ENCODE measurements at regions not wholly inside any gene's neighbourhood (a gene's known extent, or its start where the extent isn't known, plus 50 kb on each side); places are given as distances from the start of the nearest gene placed in this dataset.

- Histone ChIP-seq H2BK120ac (replicated peaks; ENCODE audit: low read depth, low read length) (no peak overlapping the region), H4K91ac (replicated peaks; ENCODE audit: insufficient read length, low read length) (no peak overlapping the region), H3K14ac (ENCODE audit: insufficient read length) (no peak overlapping the region), H4K8ac (ENCODE audit: extremely low read depth, insufficient read depth, low read length) (no peak overlapping the region), H2AFZ (ENCODE audit: low read length) (no peak overlapping the region), H4K20me1 (replicated peaks in 1 of 2; ENCODE audit: control insufficient read depth in 1 of 2, insufficient read depth in 2 of 2, low read length in 2 of 2) (no peaks in the 10 kb centered on the region), H3K18ac (ENCODE audit: extremely low read depth, low read length) (peak overlapping the region; percentile 25; the same call in 1 of the 2 replicates), H2BK20ac (ENCODE audit: low read length) (peak overlapping the region; percentile 87; the same call in 1 of the 2 replicates), H2AK5ac (ENCODE audit: low read depth, low read length) (0 out of 2 replicates have a peak overlapping the region, but pooled peaks have one; percentile 5), H3K4me1 (replicated peaks in 1 of 4; ENCODE audit: control insufficient read depth in 3 of 4, insufficient read depth in 4 of 4, low read length in 3 of 4) (peaks cover 7 to 22% (median 12%) of the 10 kb centered on the region in 4 experiments; a peak in 6 of 7 replicates), H3K79me1 (ENCODE audit: low read depth, low read length) (no peaks in the 10 kb centered on the region), H3K4me2 (ENCODE audit: insufficient read depth in 1 of 2, low read depth in 2 of 2, low read length in 2 of 2) (peak overlapping the region; percentile 38 to 45), H2BK12ac (ENCODE audit: low read depth, low read length) (peak overlapping the region; percentile 86), H3K23ac (ENCODE audit: insufficient read length) (no peak overlapping the region), H3K4ac (replicated peaks; ENCODE audit: insufficient read length, low read depth, low read length) (no peak overlapping the region), H3K9me3 (ENCODE audit: insufficient read depth in 2 of 2, low read depth in 1 of 2, low read length in 1 of 2) (no peaks in the 10 kb centered on the region; a peak in 1 of 4 replicates), H3K36me3 (ENCODE audit: control insufficient read depth in 2 of 4, insufficient read depth in 4 of 4, low read length in 3 of 4) (no peaks in the 10 kb centered on the region), H3K27me3 (replicated peaks in 1 of 4; ENCODE audit: control insufficient read depth in 3 of 4, extremely low read depth in 1 of 4, insufficient read depth in 3 of 4, low read length in 3 of 4) (no peaks in the 10 kb centered on the region; a peak in 2 of 7 replicates), H3K9ac (replicated peaks in 1 of 4; ENCODE audit: extremely low read depth in 1 of 4, low read depth in 3 of 4, low read length in 3 of 4) (0 out of 7 replicates have a peak overlapping the region, but pooled peaks of 1 of the 4 experiments have one; percentile 10), H2BK5ac (ENCODE audit: low read depth, low read length) (peak overlapping the region; percentile 63; the same call in 1 of the 2 replicates), H3K23me2 (ENCODE audit: low read depth, low read length) (peaks cover 3% of the 10 kb centered on the region; the same call in 1 of the 2 replicates), H3K56ac (replicated peaks; ENCODE audit: insufficient read length, low read depth, low read length) (no peak overlapping the region), H3K27ac (ENCODE audit: low read depth, low read length) (peak overlapping the region; percentile 59; the same call in 1 of the 2 replicates), H4K5ac (ENCODE audit: insufficient read length, low read depth, low read length) (no peak overlapping the region), H3K79me2 (ENCODE audit: control insufficient read depth in 1 of 2, insufficient read depth in 2 of 2, low read length in 2 of 2) (no peaks in the 10 kb centered on the region), H3K4me3 (ENCODE audit: extremely low read depth in 1 of 4, insufficient read depth in 2 of 4, low read depth in 3 of 4, low read length in 4 of 4) (no peak overlapping the region), H2BK15ac (ENCODE audit: low read length) (no peak overlapping the region)
- FAIRE-seq (peak; percentile 66), DNase-seq (ENCODE audit: low read depth in 1 of 2, low spot score in 2 of 2) (peak; percentile 57 to 87)
- 31% methylated on average over 4 of the region's 4 CpGs; no CpG with 5 or more reads in 1 of the 2 experiments for WGBS, 2 experiments (ENCODE audit: extremely low coverage in 1 of 2, insufficient coverage in 1 of 2, insufficient read length in 1 of 2, insufficient replicate concordance in 2 of 2, low coverage in 1 of 2, low lambda C conversion rate in 2 of 2, missing lambda C conversion rate in 1 of 2)
- ChIA-PET CTCF (ENCODE audit: partially characterized antibody) (interaction anchor here (0.7 kb wide), 1 partner anchor 183 kb away, joined by 3 read pairs; no protein-coding TSS in a partner anchor), POLR2A (ENCODE audit: partially characterized antibody) (interaction anchor here (0.6 to 1.1 kb wide), 4 partner anchors 10 to 1816 kb away, joined by 3 to 4 read pairs (median 4); no protein-coding TSS in a partner anchor)
- no peak for TF ChIP-seq HDAC2 (IDR thresholded peaks at IDR 0.05; ENCODE audit: borderline replicate concordance in 1 of 2, low read depth in 2 of 2, low read length in 2 of 2)
- peak; percentile 67; the same call in 1 of the 2 replicates for TF ChIP-seq MAX (IDR thresholded peaks at IDR 0.05)
- peak in 1 of 2 experiments; percentile 82; a peak in 1 of 3 replicates for TF ChIP-seq EP300 (IDR thresholded peaks at IDR 0.05; ENCODE audit: borderline replicate concordance in 1 of 2, low read depth in 2 of 2, low read length in 2 of 2)
- TF ChIP-seq TBP (IDR thresholded peaks at IDR 0.05; ENCODE audit: low read depth, low read length), result 0 out of 2 replicates have a peak, but pooled peaks have one; percentile 20
- TF ChIP-seq KDM1A (IDR thresholded peaks at IDR 0.05; ENCODE audit: borderline replicate concordance, low read length), result 0 out of 2 replicates have a peak, but pooled peaks have one; percentile 13
- TF ChIP-seq NANOG (IDR thresholded peaks at IDR 0.05; ENCODE audit: insufficient read depth, low read depth, low read length, poor library complexity, severe bottlenecking), result peak; percentile 91
- TF ChIP-seq CTBP2 (IDR thresholded peaks at IDR 0.05; ENCODE audit: borderline replicate concordance, insufficient read depth, insufficient read length, low read length), result peak; percentile 96
- no peak for TF ChIP-seq RXRA (IDR thresholded peaks at IDR 0.05; ENCODE audit: insufficient read depth, low read depth, low read length)
- TF ChIP-seq NRF1 (IDR thresholded peaks at IDR 0.05; ENCODE audit: low read depth, low read length), result no peak
- TF ChIP-seq TCF12 (IDR thresholded peaks at IDR 0.05; ENCODE audit: low read depth, low read length), result peak; percentile 86
- TF ChIP-seq JUND (IDR thresholded peaks at IDR 0.05; ENCODE audit: low read length), result peak; percentile 58; the same call in 1 of the 2 replicates
Observed at GRCh38 chr7:68246189-68246633, 1249.6 kb downstream of the TYW1 start.

Measured in H1 (cell line).